Body of pancreas (tissue), 4 donors: ENCODE measurements at regions not wholly inside any gene's neighbourhood (a gene's known extent, or its start where the extent isn't known, plus 50 kb on each side); places are given as distances from the start of the nearest gene placed in this dataset.

Experiments
- ATAC-seq: fragments of 150-250 bp; one replicate; pipeline ENCODE4 v1.9.1; 2016
- DNase-seq, 4 donors: peaks; one replicate each; pipeline ENCODE4 v3.0.0-alpha.2; 2019
- H3K27ac ChIP-seq, 4 donors: fragments of 200-600 bp; sonication (generic); 1 replicate in 3 of 4; 2 replicates in 1 of 4; pipeline versions ENCODE4 v1.5.1 to v1.6.1; 2016 to 2019; ENCODE audit warnings: mild to moderate bottlenecking in 1 of 4, mixed read lengths in 1 of 4, moderate library complexity in 1 of 4
- H3K27me3 ChIP-seq, 2 donors: fragments of 200-600 bp; sonication (generic); one replicate each; pipeline ENCODE4 v1.6.0; 2016; ENCODE audit warnings: mild to moderate bottlenecking in 1 of 2
- H3K36me3 ChIP-seq, 2 donors: fragments of 200-600 bp; sonication (generic); replicated peaks in 1 of 2; 2 replicates each; pipeline ENCODE4 v1.5.1; 2016; ENCODE audit warnings: low read depth in 2 of 2; ENCODE audit not compliant: insufficient read depth in 1 of 2
- H3K4me1 ChIP-seq: fragments of 200-600 bp; sonication (generic); one replicate; pipeline ENCODE4 v1.6.0; 2016
- H3K4me3 ChIP-seq, 2 donors: fragments of 200-600 bp; sonication (generic); 1 replicate in 1 of 2; 2 replicates in 1 of 2; pipeline ENCODE4 v1.5.1; 2016 to 2019
- H3K9me3 ChIP-seq, 3 donors: fragments of 200-600 bp; sonication (generic); 1 replicate in 2 of 3; 2 replicates in 1 of 3; pipeline ENCODE4 v1.5.1; 2016
- CTCF ChIP-seq, 7 experiments: fragments of 450-650 bp in 4 of 7; fragments of 200-600 bp in 3 of 7; sonication (generic) in 3 of 7; IDR thresholded peaks; one replicate each; pipeline ENCODE4 v1.5.1; 2016 to 2019; ENCODE audit warnings: antibody characterized with exemption in 7 of 7
- POLR2A ChIP-seq, 3 donors: fragments of 450-650 bp; IDR thresholded peaks; one replicate each; pipeline ENCODE4 v1.6.1; 2016; ENCODE audit warnings: antibody characterized with exemption in 3 of 3, mild to moderate bottlenecking in 2 of 3
- WGBS, 2 donors: methylation state at CpG; one replicate each; pipeline ENCODE4 v1.1.5; 2017; 5-methylcytosine and 5-hydroxymethylcytosine counted together
- intact Hi-C: fragments of 100-400 bp; cut with DNase I; formaldehyde crosslinking; loops from one replicate; pipeline ENCODE4 v1.15.1; 2023

GRCh38 chr5:42908086-42908485 is 96.4 kb upstream of the SELENOP start:
- H3K36me3 ChIP-seq = no peaks in the 10 kb centered on the region
- peaks cover 10% of the 10 kb centered on the region for H3K4me1 ChIP-seq
- ATAC-seq = no peak
- H3K27ac ChIP-seq = no peak overlapping the region
- H3K27me3 ChIP-seq = peaks cover 0 to 7% of the 10 kb centered on the region in 2 donors
- H3K4me3 ChIP-seq = no peak overlapping the region
- no peaks in the 10 kb centered on the region for H3K9me3 ChIP-seq
- no peak for DNase-seq
- WGBS, 2 donors = 30 to 55% methylated on average over 2 of the region's 2 CpGs
- intact Hi-C loops = no loop called here
- TF ChIP-seq CTCF (IDR thresholded peaks at IDR 0.05) = no peak
- TF ChIP-seq POLR2A (IDR thresholded peaks at IDR 0.05) = no peak

GRCh38 chr5:42905827-42906226 is 94.1 kb upstream of the SELENOP start:
- Histone ChIP-seq H3K27ac (no peak overlapping the region), H3K4me3 (no peak overlapping the region), H3K27me3 (peaks cover 0 to 7% of the 10 kb centered on the region in 2 donors), H3K4me1 (peaks cover 10% of the 10 kb centered on the region), H3K9me3 (no peaks in the 10 kb centered on the region), H3K36me3 (no peaks in the 10 kb centered on the region)
- ATAC-seq (no peak), DNase-seq (no peak)
- intact Hi-C loops = no loop called here
- TF ChIP-seq CTCF (IDR thresholded peaks at IDR 0.05) (no peak), POLR2A (IDR thresholded peaks at IDR 0.05) (no peak)
- 43 to 60% methylated on average over 1 of the region's 1 CpG for WGBS, 2 donors

- H3K27ac ChIP-seq = no peak overlapping the region
- H3K4me3 ChIP-seq = no peak overlapping the region
- no peaks in the 10 kb centered on the region for H3K36me3 ChIP-seq
- ATAC-seq = no peak
- no peaks in the 10 kb centered on the region for H3K9me3 ChIP-seq
- WGBS, 2 donors = 86 to 90% methylated on average over 1 of the region's 1 CpG
- H3K27me3 ChIP-seq = no peaks in the 10 kb centered on the region
- no peak for TF ChIP-seq CTCF (IDR thresholded peaks at IDR 0.05)
- TF ChIP-seq POLR2A (IDR thresholded peaks at IDR 0.05) = no peak
- intact Hi-C loops = no loop called here
- no peak for DNase-seq
- H3K4me1 ChIP-seq = no peaks in the 10 kb centered on the region
Measured at GRCh38 chr5:42900734-42901133, 89.0 kb upstream of the SELENOP start.

GRCh38 chr5:42898760-42899159 is 87.1 kb upstream of the SELENOP start:
- no peak overlapping the region for H3K27ac ChIP-seq
- WGBS, 2 donors = 73 to 79% methylated on average over 11 to 14 of the region's 14 CpGs
- intact Hi-C loops = no loop called here

More at GRCh38 chr5:42898760-42899159, 87.1 kb upstream of the SELENOP start:
- Histone ChIP-seq H3K4me1 (no peaks in the 10 kb centered on the region), H3K36me3 (no peaks in the 10 kb centered on the region), H3K4me3 (no peak overlapping the region), H3K27me3 (no peaks in the 10 kb centered on the region), H3K9me3 (no peaks in the 10 kb centered on the region)
- DNase-seq = no peak
- TF ChIP-seq POLR2A (IDR thresholded peaks at IDR 0.05) (no peak), CTCF (IDR thresholded peaks at IDR 0.05) (no peak)
- no peak for ATAC-seq
